Cardiac fibroblast (primary cell): ENCODE measurements at regions not wholly inside any gene's neighbourhood (a gene's known extent, or its start where the extent isn't known, plus 50 kb on each side); places are given as distances from the start of the nearest gene placed in this dataset.
A peak's percentile ranks its signal among the peaks of the same experiment; 100 is the strongest.

Experiments used
- DNase-seq, 2 donors: peaks; one replicate each; pipeline versions ENCODE4 v3.0.0 to v3.0.0-alpha.2; 2010; ENCODE audit warnings: low read depth in 2 of 2
- H3K4me3 ChIP-seq, 2 donors: replicated peaks in 1 of 2; 1 replicate in 1 of 2; 2 replicates in 1 of 2; pipeline ENCODE4 v1.5.1; 2011; ENCODE audit warnings: low read depth in 2 of 2, low read length in 2 of 2, mild to moderate bottlenecking in 2 of 2, moderate library complexity in 1 of 2
- CTCF ChIP-seq: IDR thresholded peaks from one replicate; pipeline ENCODE4 v1.5.1; 2011; ENCODE audit warnings: low read depth, mild to moderate bottlenecking, low read length, inconsistent platforms

- no peak overlapping the region for H3K4me3 ChIP-seq
- no peak for DNase-seq
- TF ChIP-seq CTCF = no peak
Measured at GRCh38 chr6:164230804-164231203, 816.3 kb downstream of the QKI start.

GRCh38 chr6:164230259-164230658 is 815.7 kb downstream of the QKI start:
- TF ChIP-seq CTCF = no peak
- no peak overlapping the region for H3K4me3 ChIP-seq
- DNase-seq = no peak

- no peak overlapping the region for H3K4me3 ChIP-seq
- no peak for TF ChIP-seq CTCF
- no peak for DNase-seq
Measured at GRCh38 chr6:164229716-164230115, 815.2 kb downstream of the QKI start.

GRCh38 chr6:164227952-164228522 is 813.5 kb downstream of the QKI start:
- no peak overlapping the region for H3K4me3 ChIP-seq
- TF ChIP-seq CTCF = no peak
- no peak for DNase-seq

- no peak for TF ChIP-seq CTCF
- peak in 1 of 2 donors; percentile 3 for DNase-seq
- no peak overlapping the region for H3K4me3 ChIP-seq
Measured at GRCh38 chr6:164216839-164217238, 802.3 kb downstream of the QKI start.

GRCh38 chr6:164216368-164216767 is 801.9 kb downstream of the QKI start:
- no peak for DNase-seq
- TF ChIP-seq CTCF = no peak
- no peak overlapping the region for H3K4me3 ChIP-seq

GRCh38 chr6:164214066-164214465 is 799.5 kb downstream of the QKI start:
- H3K4me3 ChIP-seq = no peak overlapping the region
- no peak for DNase-seq
- no peak for TF ChIP-seq CTCF
